ENCODE measurements at regions not wholly inside any gene's neighbourhood (a gene's known extent, or its start where the extent isn't known, plus 50 kb on each side); places are given as distances from the start of the nearest gene placed in this dataset.
A peak's percentile ranks its signal among the peaks of the same experiment; 100 is the strongest.

DNA sequence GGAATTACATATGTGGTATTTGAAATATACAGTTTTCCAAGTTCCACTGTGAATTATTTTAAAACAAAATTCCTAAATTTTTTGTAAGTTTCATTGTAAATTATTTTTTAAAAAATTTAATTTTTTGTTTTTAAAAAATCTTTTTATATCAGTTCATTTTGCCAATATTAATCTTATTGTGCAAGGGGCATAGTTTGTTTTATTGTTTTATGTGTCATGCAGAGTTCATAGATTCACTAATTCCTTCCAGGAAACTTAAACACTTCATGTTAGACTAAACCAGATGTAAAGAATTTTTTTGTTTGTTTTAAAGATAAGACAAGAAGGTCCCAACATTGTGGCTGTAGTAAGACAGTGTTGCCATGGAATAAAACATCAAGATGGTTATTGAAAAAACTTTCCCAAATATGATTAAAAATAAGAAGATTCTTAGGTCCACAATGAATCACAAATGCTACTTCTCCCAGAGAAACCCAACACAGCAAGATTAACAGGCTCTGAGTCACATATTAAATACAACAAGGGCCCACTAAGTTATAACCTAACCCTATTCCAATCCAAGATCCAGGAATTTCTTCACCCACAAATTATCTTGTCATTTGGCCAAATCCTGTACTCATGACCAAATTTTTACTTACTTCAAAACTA, 464.7 kb upstream of the IGFBP3 start:
- DNase-seq (ENCODE audit: extremely low read depth in 1 of 11, low read depth in 9 of 11, low spot score in 4 of 11) = no peak

DNA sequence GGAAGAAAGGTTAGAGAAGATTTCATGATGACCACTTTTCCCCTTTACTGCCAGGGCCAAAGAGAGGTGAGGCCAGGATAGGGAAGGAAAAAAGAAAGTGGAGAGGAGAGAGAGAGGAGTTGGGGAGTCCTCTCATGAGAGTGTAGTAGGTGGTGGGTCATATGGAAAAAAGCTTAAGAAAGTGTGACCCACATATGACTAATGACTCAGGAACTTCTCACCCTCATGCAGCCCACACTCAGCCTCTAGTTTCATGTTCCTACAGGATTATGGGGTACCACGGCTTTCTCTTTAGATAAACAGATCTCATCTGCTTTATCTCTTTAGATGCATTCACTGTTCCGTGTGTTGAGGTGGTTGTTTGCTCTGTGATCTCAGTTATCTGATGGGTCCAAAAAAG, 462.5 kb upstream of the IGFBP3 start:
- DNase-seq (ENCODE audit: extremely low read depth in 1 of 11, low read depth in 9 of 11, low spot score in 4 of 11) = no peak

DNA sequence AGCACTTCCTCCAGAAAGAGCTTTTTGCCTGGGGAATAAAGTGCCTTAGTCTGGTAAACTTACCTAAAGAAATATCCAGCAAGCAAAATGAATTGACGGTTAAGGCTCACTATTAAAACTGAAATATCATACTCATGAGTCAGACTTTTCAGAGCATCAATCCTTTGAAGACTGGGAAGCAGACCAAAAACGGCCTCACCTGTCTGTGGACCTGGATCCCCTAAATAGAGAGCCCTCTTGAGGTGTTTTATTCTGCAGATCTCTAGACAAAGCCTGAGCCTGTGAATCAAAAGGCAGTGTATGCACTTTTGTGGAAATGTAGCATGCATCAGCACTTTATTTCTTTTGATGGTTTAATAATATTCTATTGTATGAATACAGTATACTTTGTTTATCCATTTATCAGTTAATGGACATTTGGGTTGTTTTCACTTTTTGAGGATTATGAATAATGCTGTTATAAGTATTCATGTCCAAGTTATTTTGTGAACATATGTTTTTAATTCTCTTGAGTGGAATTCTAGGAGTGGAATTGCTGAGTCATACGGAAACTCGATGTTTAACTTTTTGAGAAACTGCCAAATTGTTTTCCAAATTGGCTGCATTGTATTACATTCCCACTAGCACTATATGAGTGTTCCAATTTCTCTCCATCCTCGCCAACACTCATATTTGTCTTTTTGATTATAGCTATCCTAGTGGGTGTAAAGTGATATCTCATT, 449.0 kb upstream of the IGFBP3 start:
- no peak for DNase-seq (ENCODE audit: extremely low read depth in 1 of 11, low read depth in 9 of 11, low spot score in 4 of 11)

DNA sequence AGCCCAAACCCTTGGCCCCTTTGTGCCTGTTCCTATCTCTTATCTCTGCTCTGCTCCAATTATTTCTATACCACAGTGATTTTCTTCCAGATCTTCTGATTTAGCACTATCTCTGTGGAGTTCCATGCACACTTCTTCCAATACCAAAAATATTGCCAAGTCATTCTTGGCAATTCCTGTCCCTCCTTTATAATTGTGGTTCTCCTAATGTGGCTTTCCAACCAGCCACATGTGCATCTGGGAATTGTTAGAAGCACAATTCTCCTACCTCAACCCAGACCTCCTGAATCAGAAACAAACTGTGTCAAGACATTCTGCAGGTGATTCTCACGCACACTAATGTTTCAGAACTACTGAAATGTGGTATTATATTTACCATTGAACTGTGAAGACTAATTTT, 447.8 kb upstream of the IGFBP3 start:
- DNase-seq (ENCODE audit: extremely low read depth in 1 of 11, low read depth in 9 of 11, low spot score in 4 of 11) = no peak

DNA sequence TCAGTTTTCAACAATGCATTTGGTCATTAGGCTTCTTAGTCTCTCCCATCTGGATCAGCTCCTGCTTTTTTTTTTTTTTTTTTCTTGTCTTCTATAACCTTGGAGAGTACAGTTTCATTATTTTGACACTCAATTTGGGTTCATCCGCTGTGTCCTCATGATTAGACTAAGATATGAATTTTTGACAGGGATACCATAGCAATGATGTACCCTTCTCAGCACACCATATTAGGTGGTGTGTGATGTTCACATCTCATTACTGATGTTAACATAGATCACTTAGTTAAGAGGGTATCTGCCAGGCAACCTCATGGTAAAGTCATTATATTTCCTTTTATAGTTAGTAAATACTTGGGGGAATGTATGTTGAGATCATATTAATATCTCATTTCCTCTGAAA, 445.5 kb upstream of the IGFBP3 start:
- DNase-seq (ENCODE audit: extremely low read depth in 1 of 11, low read depth in 9 of 11, low spot score in 4 of 11) = no peak

DNA sequence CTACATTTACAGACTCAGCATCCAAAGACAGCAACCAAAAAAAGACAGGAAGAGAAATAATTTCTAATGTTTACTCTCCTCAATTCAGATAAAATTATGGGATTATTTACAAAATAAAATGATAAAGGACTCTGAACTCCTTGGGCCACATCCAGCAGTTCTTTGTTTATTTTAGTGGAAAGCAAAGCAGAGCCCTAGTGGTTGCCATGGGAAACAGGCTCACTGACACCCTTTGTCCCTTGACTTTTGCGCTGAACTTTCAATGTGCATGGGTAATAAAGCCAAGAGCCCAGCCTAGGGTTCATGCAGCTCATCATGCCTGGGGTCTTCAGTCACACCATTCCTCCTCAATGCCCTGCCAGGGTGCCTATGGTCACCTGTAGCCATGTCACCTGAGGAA, 442.6 kb upstream of the IGFBP3 start:
- no peak for DNase-seq (ENCODE audit: extremely low read depth in 1 of 11, low read depth in 9 of 11, low spot score in 4 of 11)

DNA sequence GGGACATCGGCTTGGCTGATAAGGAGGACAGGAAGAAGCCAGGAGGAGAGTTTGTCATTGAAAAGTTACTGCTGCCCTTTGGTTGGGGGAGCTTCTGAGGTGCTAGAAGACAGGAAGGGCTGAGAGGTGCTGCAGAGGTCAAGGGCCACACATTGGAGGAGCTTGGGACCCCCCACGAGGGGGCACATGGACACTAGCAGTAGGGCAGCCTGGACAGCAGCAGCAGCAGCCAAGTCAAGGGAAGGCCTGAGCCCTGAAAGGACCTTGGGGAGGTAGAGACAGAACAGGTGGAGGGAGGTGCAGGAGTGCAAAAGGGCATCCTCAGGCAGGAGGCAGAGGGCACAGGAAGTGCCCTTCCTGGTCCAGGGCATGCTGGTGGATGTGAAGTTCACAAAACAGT, 439.7 kb upstream of the IGFBP3 start:
- DNase-seq (ENCODE audit: extremely low read depth in 1 of 11, low read depth in 9 of 11, low spot score in 4 of 11) = no peak

DNA sequence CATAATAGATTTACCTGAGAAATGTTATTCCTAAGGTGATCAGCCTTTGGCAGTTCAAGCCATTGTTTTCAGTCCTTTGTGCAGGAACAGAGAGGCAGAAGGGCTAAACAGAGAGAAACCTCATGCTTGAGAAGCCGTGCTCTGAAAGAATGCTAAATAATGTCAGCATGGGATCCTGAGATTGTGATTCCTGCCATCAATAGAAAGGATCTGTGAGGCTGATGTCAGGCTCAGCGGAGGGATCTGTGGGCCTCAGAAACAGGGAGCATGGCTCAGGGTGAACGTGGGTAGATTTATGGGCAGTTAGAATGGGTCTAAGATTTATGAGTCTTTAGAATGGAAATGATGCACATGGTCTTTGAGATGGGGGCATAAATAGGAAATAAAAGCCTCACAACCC, 439.2 kb upstream of the IGFBP3 start:
- DNase-seq (ENCODE audit: extremely low read depth in 1 of 11, low read depth in 9 of 11, low spot score in 4 of 11) = no peak

DNA sequence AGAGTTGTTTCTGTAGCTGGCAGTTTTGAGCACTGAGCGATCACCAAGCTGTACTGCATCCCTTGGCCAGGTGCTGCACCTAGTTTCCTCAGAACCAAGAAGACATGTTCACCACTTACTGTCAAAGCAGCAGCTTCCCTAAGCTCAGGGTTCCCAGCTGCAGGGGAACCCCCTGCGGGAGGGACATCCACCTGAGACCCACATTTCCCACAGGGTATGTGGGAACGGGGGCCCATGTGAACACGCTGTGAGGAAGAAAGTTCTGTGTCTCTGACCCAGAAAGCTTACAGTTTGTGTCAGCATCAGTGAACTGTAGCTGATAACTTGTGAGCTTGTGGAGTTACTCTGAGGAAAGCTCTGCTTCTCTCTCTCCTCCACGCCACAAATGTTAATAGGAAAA, 436.8 kb upstream of the IGFBP3 start:
- no peak for DNase-seq (ENCODE audit: extremely low read depth in 1 of 11, low read depth in 9 of 11, low spot score in 4 of 11)

DNA sequence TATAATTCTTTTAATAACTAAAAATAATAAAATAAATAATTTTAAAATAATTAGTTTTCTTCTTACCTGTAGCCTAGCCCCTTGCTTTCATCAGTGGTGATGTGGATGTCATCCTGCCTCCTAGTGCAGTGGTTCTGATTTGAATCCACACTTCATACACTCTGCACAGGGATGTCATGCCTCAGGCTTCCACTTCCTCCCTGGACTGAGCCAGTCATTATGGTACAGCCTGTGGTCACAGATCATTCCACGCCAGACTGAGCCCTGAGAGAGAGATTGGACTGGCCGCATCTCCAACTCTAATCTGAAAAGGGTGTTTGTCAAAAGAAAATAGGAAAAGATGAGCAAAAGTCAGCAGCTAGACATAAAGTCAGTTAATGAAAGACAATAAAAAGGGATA, 436.2 kb upstream of the IGFBP3 start:
- no peak for DNase-seq (ENCODE audit: extremely low read depth in 1 of 11, low read depth in 9 of 11, low spot score in 4 of 11)

DNA sequence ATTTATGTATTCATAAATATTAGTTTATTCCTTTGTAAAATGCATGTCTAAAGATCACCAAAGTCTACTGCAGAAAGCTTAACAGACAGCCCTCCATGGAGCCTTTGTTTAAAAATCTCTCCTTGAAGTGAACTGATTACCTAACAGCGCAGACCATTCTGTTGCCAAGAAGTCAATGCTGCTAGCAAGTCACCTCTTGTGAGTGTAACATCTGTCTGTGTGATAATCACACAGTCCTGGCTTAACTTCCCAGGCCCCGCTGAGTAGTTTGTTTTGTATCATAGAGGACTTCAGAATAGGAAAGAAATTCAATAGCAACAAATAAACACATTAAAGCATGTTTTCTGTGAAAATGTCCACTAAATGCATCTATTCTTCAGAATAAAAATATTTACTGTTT, 435.3 kb upstream of the IGFBP3 start:
- no peak for DNase-seq (ENCODE audit: extremely low read depth in 1 of 11, low read depth in 9 of 11, low spot score in 4 of 11)

DNA sequence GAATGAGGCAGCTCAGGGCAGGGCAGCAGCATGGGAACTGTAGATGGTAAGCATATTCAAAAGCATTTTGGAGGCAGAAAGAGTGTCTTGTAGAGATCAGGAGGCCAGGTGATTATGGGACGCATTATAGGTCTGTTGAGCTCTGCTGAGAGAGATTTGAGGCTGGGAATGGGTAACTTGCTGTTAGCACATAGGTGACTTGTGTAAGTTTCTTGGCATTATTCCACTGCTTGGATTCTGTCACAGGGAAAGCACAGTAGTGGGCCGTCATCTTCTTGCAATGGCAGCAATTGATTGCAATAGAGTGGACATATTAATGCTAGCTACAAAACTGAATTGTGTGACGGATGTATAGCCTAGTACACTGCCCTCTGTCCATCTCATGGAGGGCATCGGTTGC, 434.3 kb upstream of the IGFBP3 start:
- no peak for DNase-seq (ENCODE audit: extremely low read depth in 1 of 11, low read depth in 9 of 11, low spot score in 4 of 11)

DNA sequence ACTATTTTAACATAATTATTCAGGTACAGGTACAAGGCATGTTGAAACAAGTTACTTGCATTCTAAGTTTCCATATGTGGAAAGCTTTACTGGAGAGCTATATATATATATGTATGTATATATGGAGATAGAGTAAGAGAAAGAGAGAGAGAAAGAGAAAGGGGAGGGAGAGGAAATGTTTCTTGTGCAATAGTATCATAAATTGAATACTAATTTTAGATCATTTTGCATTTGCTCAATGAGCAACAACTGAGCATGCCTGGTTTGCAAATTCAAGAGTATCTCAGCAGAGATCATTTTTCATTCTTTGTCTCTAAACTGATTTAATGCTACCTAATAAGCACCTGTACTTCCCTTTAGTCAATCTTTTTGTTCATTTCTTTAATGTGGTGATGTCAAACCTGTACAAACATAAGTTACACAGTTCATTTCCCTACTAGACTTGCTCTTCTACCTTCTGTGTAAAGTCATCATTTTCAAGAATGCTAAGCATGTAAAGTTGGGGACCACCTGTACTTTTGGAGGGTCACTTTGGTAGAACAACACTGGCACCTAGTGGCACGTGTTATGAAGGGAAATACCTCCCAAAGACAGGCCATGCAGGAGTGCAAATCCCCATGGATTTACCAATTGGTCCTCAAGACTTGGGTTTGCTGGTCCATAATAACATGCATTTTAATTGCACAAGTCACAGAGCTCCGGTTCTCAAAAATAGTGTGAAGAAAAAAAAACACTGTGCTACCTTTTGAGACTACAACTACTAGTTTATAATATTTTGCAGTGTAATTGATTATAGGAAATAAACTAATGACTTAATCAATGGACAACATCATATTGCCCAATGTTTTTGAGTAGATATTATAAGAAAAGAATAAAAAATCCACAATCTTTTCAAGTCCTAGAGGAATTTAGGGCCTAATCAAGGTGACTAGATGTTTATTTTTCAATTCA, 431.2 kb upstream of the IGFBP3 start:
- peak; percentile 40 to 77 (median 60) for DNase-seq (ENCODE audit: extremely low read depth in 1 of 11, low read depth in 9 of 11, low spot score in 4 of 11)

DNA sequence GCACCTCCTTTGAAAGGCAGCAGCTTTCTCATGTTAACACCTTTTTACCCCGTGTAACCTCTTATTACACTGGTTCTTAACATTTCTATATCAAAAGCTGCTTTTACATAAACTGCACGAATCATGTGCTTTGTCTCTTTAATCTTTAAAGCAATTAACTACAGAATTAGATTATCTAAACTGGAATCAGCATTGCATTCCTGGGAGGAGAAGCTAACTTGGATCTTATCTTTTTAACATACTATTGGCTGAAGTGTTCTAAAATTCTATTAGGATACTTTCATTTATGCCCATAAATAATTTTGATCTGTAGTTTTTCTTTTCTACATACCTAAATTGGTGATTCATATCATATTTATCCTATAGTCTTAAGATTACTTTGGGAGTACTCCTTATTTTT, 428.4 kb upstream of the IGFBP3 start:
- no peak for DNase-seq (ENCODE audit: extremely low read depth in 1 of 11, low read depth in 9 of 11, low spot score in 4 of 11)

DNA sequence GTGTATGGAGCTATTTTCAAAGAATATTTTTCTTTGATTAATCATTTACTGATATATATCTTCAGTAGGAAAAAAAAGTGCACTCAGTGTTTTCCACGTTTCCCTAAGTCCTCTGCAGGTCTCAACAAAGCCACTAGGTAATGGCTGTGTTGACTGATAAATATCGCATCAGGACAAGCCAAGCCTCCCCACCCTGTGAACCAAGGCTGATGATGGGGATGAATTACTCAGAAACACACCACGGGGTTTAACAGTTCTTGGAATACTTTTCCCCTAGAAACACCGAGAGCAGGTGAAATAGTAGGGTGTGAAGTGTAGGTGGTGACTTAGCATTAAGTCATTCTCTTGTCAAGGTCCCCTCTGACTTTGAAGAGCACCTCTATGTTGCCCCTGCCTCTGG, 423.5 kb upstream of the IGFBP3 start:
- no peak for DNase-seq (ENCODE audit: extremely low read depth in 1 of 11, low read depth in 9 of 11, low spot score in 4 of 11)

DNA sequence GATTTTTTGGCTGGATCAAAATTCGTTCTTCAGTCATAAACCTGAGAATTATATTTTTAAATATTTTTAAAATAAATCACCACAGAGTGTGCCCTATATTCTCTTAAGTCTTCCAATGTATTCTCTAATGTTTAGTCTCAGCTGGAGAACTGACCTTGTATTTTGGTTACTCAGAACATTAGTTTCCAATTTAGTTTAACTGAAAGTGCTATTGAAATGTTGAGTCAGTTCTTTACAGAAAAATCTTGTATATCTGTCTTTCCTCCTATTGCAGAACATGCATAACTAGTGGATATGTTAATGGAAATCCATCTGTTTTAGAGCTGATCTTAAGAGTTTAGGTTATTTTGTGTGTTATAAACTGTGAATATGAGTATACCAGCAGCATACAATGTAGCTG, 422.7 kb upstream of the IGFBP3 start:
- no peak for DNase-seq (ENCODE audit: extremely low read depth in 1 of 11, low read depth in 9 of 11, low spot score in 4 of 11)

DNA sequence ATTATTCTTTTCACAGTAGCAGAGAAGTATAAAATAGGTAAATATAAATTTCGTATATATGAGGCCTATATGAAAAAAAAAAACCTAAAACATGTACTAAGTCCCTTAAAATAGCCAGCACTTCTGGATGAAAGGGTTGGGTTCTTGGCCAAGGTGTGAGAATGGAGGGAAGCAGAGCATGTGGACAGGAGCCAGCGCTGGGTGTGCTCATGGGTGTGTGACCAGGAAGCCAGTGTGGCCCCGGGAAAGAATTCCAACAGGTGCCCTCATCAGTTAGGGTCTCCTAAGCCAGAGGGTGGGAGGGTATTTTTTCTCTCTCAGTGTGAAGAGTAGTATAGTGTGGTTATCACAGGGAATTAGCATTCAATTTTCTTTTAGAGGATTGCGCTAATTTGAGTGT, 401.9 kb upstream of the IGFBP3 start:
- no peak for DNase-seq (ENCODE audit: extremely low read depth in 1 of 11, low read depth in 9 of 11, low spot score in 4 of 11)

DNA sequence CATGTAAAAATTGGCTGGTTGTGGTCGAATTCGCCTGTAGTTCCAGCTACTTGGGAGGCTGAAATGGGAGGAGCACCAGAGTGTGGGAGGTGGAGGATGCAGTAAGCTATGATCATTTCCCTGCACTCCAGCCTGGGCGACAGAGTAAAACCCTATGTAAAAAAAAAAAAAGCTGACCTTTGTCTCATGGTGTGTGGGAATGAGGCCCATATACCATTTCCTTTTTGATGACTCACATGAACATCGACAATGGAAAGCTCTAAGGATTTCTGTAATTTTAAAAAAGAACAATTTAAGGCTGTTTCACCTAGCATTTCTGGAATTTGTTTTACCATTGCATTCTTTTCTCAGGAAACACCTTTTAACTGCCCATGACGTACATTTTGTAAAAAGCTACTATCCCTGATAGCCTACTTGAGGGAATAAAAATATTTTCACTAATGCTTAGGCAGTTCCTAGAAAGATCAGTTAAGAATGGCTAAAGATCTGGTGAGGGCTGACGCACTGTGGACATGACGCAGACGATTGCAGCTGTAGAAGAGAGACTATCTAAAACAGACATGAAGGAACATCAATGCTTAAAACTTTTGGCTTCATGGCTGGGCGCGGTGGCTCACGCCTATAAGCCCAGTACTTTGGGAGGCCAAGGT, 400.6 kb upstream of the IGFBP3 start:
- DNase-seq (ENCODE audit: extremely low read depth in 1 of 11, low read depth in 9 of 11, low spot score in 4 of 11) = no peak

DNA sequence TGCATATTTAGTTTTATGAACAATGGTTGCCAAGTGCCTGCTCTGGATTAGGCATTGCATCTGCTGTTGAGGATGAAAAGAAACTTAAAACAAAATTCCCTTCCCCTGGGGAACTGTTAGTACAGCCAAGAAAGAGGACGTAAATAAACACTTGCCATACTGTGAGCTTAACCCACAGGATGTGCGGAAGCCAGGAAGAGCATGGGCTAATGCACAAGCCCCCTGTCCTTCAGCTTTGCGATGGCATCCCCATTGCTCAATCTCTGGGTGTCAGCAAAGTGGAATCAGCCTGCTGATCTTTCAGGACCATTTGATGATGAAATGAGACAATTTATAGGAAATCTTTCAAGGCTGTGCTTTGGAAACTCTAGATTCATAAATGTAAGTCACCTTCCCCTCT, 399.9 kb upstream of the IGFBP3 start:
- DNase-seq (ENCODE audit: extremely low read depth in 1 of 11, low read depth in 9 of 11, low spot score in 4 of 11) = no peak

DNA sequence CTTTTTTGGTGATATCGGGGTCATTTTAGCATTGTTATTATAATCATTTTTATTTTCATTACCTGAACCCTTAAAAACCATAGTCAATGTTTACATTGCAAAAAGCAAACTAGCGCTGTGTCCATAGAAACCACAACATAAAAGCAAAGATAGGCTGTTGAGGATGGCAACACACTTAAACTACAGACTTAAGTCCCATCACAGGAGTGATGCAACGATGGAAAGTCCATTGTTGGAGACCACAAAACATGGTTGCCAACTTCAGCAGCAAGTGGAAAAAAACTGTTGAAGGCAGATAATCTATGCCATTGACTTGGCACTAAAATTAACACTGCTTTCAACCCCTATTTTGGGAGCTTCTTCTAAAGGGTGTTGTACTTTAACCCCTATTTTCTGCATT, 398.8 kb upstream of the IGFBP3 start:
- no peak for DNase-seq (ENCODE audit: extremely low read depth in 1 of 11, low read depth in 9 of 11, low spot score in 4 of 11)

All from renal cortex interstitium (tissue), 11 donors.